IPS-NIHi7 (cell line): ENCODE measurements at regions not wholly inside any gene's neighbourhood (a gene's known extent, or its start where the extent isn't known, plus 50 kb on each side); places are given as distances from the start of the nearest gene placed in this dataset.

Experiments used
- DNase-seq: peaks from one replicate; pipeline ENCODE4 v3.0.0; 2012; ENCODE audit warnings: mixed read lengths; ENCODE audit errors: extremely low spot score

- no peak for DNase-seq
These were observed 271.8 kb downstream of the AEBP2 start for GRCh38 chr12:19710811-19711793.

GRCh38 chr12:19712041-19712440 is 272.7 kb downstream of the AEBP2 start:
- no peak for DNase-seq

- DNase-seq = no peak
These were observed 279.1 kb downstream of the AEBP2 start for GRCh38 chr12:19718401-19718800.

GRCh38 chr12:19719672-19720071 is 280.4 kb downstream of the AEBP2 start:
- DNase-seq = no peak

GRCh38 chr12:19726122-19726521 is 286.8 kb downstream of the AEBP2 start:
- DNase-seq = no peak

GRCh38 chr12:19726592-19726991 is 287.3 kb downstream of the AEBP2 start:
- no peak for DNase-seq

- no peak for DNase-seq
These were observed 297.7 kb downstream of the AEBP2 start for GRCh38 chr12:19737019-19737418.

GRCh38 chr12:19739195-19739776 is 300.0 kb downstream of the AEBP2 start:
- peak; percentile 29 for DNase-seq

GRCh38 chr12:19740472-19741131 is 301.3 kb downstream of the AEBP2 start:
- no peak for DNase-seq

GRCh38 chr12:19741132-19741489 is 301.8 kb downstream of the AEBP2 start:
- DNase-seq = no peak

- no peak for DNase-seq
These were observed 305.5 kb downstream of the AEBP2 start for GRCh38 chr12:19744705-19745218.

- no peak for DNase-seq
These were observed 307.2 kb downstream of the AEBP2 start for GRCh38 chr12:19746471-19746870.

- no peak for DNase-seq
These were observed 310.7 kb downstream of the AEBP2 start for GRCh38 chr12:19749906-19750574.

GRCh38 chr12:19751078-19751477 is 311.8 kb downstream of the AEBP2 start:
- no peak for DNase-seq

GRCh38 chr12:19752712-19753111 is 313.4 kb downstream of the AEBP2 start:
- DNase-seq = no peak

GRCh38 chr12:19755136-19755535 is 315.8 kb downstream of the AEBP2 start:
- DNase-seq = no peak

GRCh38 chr12:19757317-19757877 is 318.1 kb downstream of the AEBP2 start:
- peak; percentile 28 for DNase-seq

- DNase-seq = no peak
These were observed 319.9 kb downstream of the AEBP2 start for GRCh38 chr12:19759227-19759626.

- no peak for DNase-seq
These were observed 321.3 kb downstream of the AEBP2 start for GRCh38 chr12:19760611-19761010.

- DNase-seq = no peak
These were observed 322.2 kb downstream of the AEBP2 start for GRCh38 chr12:19761463-19761862.

- DNase-seq = no peak
These were observed 324.2 kb downstream of the AEBP2 start for GRCh38 chr12:19763488-19763887.

- no peak for DNase-seq
These were observed 325.1 kb downstream of the AEBP2 start for GRCh38 chr12:19764408-19764807.
